NCI-H2196 treated with DMSO at 0.1 percent for 48 hours (cell line): ENCODE measurements at regions not wholly inside any gene's neighbourhood (a gene's known extent, or its start where the extent isn't known, plus 50 kb on each side); places are given as distances from the start of the nearest gene placed in this dataset.
"Not testable (repeated sequence)": the region's sequence is repeated elsewhere in the genome, so short reads cannot be mapped to it uniquely, and the experiment has no call there.

Experiments
- DNase-seq: peaks from one replicate; lab custom pipeline; 2025; ENCODE audit not compliant: unreplicated experiment; lab: John Stamatoyannopoulos, UW

GRCh38 chr10:21293518-21294356 is 231.7 kb downstream of the SKIDA1 start:
- no peak for DNase-seq

- DNase-seq = peak; percentile 4
Measured at GRCh38 chr10:21292763-21293517, 232.5 kb downstream of the SKIDA1 start.

GRCh38 chr10:21290499-21291160 is 234.9 kb downstream of the SKIDA1 start:
- DNase-seq = no peak

- DNase-seq = no peak
Measured at GRCh38 chr10:21289961-21290360, 235.5 kb downstream of the SKIDA1 start.

GRCh38 chr10:21289271-21289670 is 236.2 kb downstream of the SKIDA1 start:
- DNase-seq = no peak

GRCh38 chr10:21285742-21286331 is 239.6 kb downstream of the SKIDA1 start:
- no peak for DNase-seq

GRCh38 chr10:21285207-21285606 is 240.3 kb downstream of the SKIDA1 start:
- DNase-seq = no peak

GRCh38 chr10:21284301-21284700 is 241.2 kb downstream of the SKIDA1 start:
- DNase-seq = no peak

- DNase-seq = not testable (repeated sequence)
Measured at GRCh38 chr10:21283053-21283452, 242.4 kb downstream of the SKIDA1 start.

- DNase-seq = no peak
Measured at GRCh38 chr10:21281765-21282484, 243.6 kb downstream of the SKIDA1 start.

- no peak for DNase-seq
Measured at GRCh38 chr10:21280971-21281572, 244.4 kb downstream of the SKIDA1 start.

GRCh38 chr10:21280037-21280436 is 245.4 kb downstream of the SKIDA1 start:
- DNase-seq = no peak

- no peak for DNase-seq
Measured at GRCh38 chr10:21279217-21279575, 246.3 kb downstream of the SKIDA1 start.

- no peak for DNase-seq
Measured at GRCh38 chr10:21278491-21279216, 246.8 kb downstream of the SKIDA1 start.

GRCh38 chr10:21273400-21273968 is 252.0 kb downstream of the SKIDA1 start:
- DNase-seq = no peak

GRCh38 chr10:21272643-21273399 is 252.7 kb downstream of the SKIDA1 start:
- no peak for DNase-seq

GRCh38 chr10:21270976-21271375 is 254.5 kb downstream of the SKIDA1 start:
- DNase-seq = no peak

- no peak for DNase-seq
Measured at GRCh38 chr10:21269289-21269688, 256.2 kb downstream of the SKIDA1 start.

GRCh38 chr10:21265622-21266021 is 259.9 kb downstream of the SKIDA1 start:
- no peak for DNase-seq
